ENCODE measurements at regions not wholly inside any gene's neighbourhood (a gene's known extent, or its start where the extent isn't known, plus 50 kb on each side); places are given as distances from the start of the nearest gene placed in this dataset.

- H4K20me1 ChIP-seq (ENCODE audit: insufficient read depth, low read length): no peaks in the 10 kb centered on the region
- no peak overlapping the region for H3K27ac ChIP-seq (ENCODE audit: low read depth in 1 of 2, low read length in 2 of 2)
- TF ChIP-seq, protein P1, sequence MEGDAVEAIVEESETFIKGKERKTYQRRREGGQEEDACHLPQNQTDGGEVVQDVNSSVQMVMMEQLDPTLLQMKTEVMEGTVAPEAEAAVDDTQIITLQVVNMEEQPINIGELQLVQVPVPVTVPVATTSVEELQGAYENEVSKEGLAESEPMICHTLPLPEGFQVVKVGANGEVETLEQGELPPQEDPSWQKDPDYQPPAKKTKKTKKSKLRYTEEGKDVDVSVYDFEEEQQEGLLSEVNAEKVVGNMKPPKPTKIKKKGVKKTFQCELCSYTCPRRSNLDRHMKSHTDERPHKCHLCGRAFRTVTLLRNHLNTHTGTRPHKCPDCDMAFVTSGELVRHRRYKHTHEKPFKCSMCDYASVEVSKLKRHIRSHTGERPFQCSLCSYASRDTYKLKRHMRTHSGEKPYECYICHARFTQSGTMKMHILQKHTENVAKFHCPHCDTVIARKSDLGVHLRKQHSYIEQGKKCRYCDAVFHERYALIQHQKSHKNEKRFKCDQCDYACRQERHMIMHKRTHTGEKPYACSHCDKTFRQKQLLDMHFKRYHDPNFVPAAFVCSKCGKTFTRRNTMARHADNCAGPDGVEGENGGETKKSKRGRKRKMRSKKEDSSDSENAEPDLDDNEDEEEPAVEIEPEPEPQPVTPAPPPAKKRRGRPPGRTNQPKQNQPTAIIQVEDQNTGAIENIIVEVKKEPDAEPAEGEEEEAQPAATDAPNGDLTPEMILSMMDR (IDR thresholded peaks at IDR 0.05): no peak
- H2AFZ ChIP-seq (ENCODE audit: insufficient read depth, low read depth, low read length, poor library complexity, severe bottlenecking): no peak overlapping the region
- no peak overlapping the region for H3K4me3 ChIP-seq (replicated peaks in 1 of 3; ENCODE audit: low read depth in 2 of 3, low read length in 3 of 3)
- no peaks in the 10 kb centered on the region for H3K4me1 Mint-ChIP-seq
- H3K9me3 Mint-ChIP-seq: peaks cover 0 to 6% (median 2%) of the 10 kb centered on the region in 7 donors
- no peaks in the 10 kb centered on the region for H3K4me1 ChIP-seq (ENCODE audit: control insufficient read depth in 1 of 2, insufficient read depth in 2 of 2, low read length in 2 of 2)
- no peak overlapping the region for H3K4me2 ChIP-seq (replicated peaks; ENCODE audit: extremely low read depth, low read length, poor library complexity, severe bottlenecking)
- WGBS (ENCODE audit: insufficient coverage): no CpG with 5 or more reads among the region's 1 CpG
- DNase-seq: no peak
- no peak overlapping the region for H3K9ac ChIP-seq (ENCODE audit: insufficient read depth, low read length, poor library complexity, severe bottlenecking)
- intact Hi-C loops (cut with micrococcal nuclease): no loop called here
- no peak overlapping the region for H3K27ac Mint-ChIP-seq
- H3K79me2 ChIP-seq (ENCODE audit: insufficient read depth, low read length): no peaks in the 10 kb centered on the region
- H3K36me3 ChIP-seq (replicated peaks in 1 of 2; ENCODE audit: control insufficient read depth in 1 of 2, insufficient read depth in 2 of 2, low read length in 2 of 2): no peaks in the 10 kb centered on the region
- peaks cover 0 to 1% (median 0%) of the 10 kb centered on the region in 3 donors for H3K27me3 Mint-ChIP-seq (ENCODE audit: low read depth in 3 of 3)
- H3K4me3 Mint-ChIP-seq: no peak overlapping the region
- peaks cover 0 to 3% of the 10 kb centered on the region in 2 donors for H3K9me3 ChIP-seq (replicated peaks in 1 of 2; ENCODE audit: control insufficient read depth in 1 of 2, insufficient read depth in 1 of 2, low read length in 2 of 2)
- no peaks in the 10 kb centered on the region for H3K36me3 Mint-ChIP-seq
- no peaks in the 10 kb centered on the region for H3K27me3 ChIP-seq (ENCODE audit: control insufficient read depth in 2 of 2, insufficient read depth in 2 of 2, low read length in 2 of 2)
These were observed 1495.5 kb upstream of the DDX18 start for GRCh38 chr2:116319001-116319400.

DNA sequence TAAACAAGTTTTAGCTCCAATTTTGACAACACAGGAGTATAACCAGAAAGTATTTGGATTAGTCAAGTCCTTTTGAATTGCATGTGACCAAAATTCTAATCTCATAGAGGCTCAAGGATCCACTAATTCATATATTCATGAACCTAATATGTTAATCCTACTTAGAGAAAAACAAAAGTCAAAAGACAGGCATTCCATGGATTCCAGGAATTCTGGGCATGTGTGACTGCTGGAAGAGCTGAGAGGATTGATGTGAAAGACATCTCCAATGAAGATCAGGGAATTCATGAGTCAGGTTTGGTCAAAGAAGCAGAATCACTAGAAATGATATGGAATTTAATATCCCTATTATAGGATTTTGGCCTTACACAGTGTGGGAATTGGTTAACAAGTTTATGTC lies 1494.6 kb upstream of the DDX18 start:
- no peaks in the 10 kb centered on the region for H3K4me1 ChIP-seq (ENCODE audit: control insufficient read depth in 1 of 2, insufficient read depth in 2 of 2, low read length in 2 of 2)
- H3K4me3 ChIP-seq (replicated peaks in 1 of 3; ENCODE audit: low read depth in 2 of 3, low read length in 3 of 3): no peak overlapping the region
- Mint-ChIP-seq H3K4me1 (no peaks in the 10 kb centered on the region), H3K27ac (no peak overlapping the region), H3K9me3 (peaks cover 0 to 8% (median 3%) of the 10 kb centered on the region in 7 donors), H3K4me3 (no peak overlapping the region), H3K36me3 (no peaks in the 10 kb centered on the region), H3K27me3 (ENCODE audit: low read depth in 3 of 3) (peaks cover 0 to 1% (median 0%) of the 10 kb centered on the region in 3 donors)
- no peak overlapping the region for H3K4me2 ChIP-seq (replicated peaks; ENCODE audit: extremely low read depth, low read length, poor library complexity, severe bottlenecking)
- no peak for DNase-seq
- H3K79me2 ChIP-seq (ENCODE audit: insufficient read depth, low read length): no peaks in the 10 kb centered on the region
- intact Hi-C loops (cut with micrococcal nuclease): no loop called here
- H3K27me3 ChIP-seq (ENCODE audit: control insufficient read depth in 2 of 2, insufficient read depth in 2 of 2, low read length in 2 of 2): no peaks in the 10 kb centered on the region
- H3K9ac ChIP-seq (ENCODE audit: insufficient read depth, low read length, poor library complexity, severe bottlenecking): no peak overlapping the region
- TF ChIP-seq, protein P1 (IDR thresholded peaks at IDR 0.05): no peak
- peaks cover 0 to 3% of the 10 kb centered on the region in 2 donors for H3K9me3 ChIP-seq (replicated peaks in 1 of 2; ENCODE audit: control insufficient read depth in 1 of 2, insufficient read depth in 1 of 2, low read length in 2 of 2)
- no peaks in the 10 kb centered on the region for H4K20me1 ChIP-seq (ENCODE audit: insufficient read depth, low read length)
- H2AFZ ChIP-seq (ENCODE audit: insufficient read depth, low read depth, low read length, poor library complexity, severe bottlenecking): no peak overlapping the region
- H3K36me3 ChIP-seq (replicated peaks in 1 of 2; ENCODE audit: control insufficient read depth in 1 of 2, insufficient read depth in 2 of 2, low read length in 2 of 2): no peaks in the 10 kb centered on the region
- no peak overlapping the region for H3K27ac ChIP-seq (ENCODE audit: low read depth in 1 of 2, low read length in 2 of 2)
